Keratinocyte (primary cell): ENCODE measurements at regions not wholly inside any gene's neighbourhood (a gene's known extent, or its start where the extent isn't known, plus 50 kb on each side); places are given as distances from the start of the nearest gene placed in this dataset.

Experiments used
- EZH2 ChIP-seq: IDR thresholded peaks from one replicate; pipeline ENCODE4 v1.6.1; 2012; ENCODE audit warnings: inconsistent platforms, mild to moderate bottlenecking, low read length, moderate library complexity
- TF ChIP-seq, protein P1 (sequence below), 3 experiments: IDR thresholded peaks in 1 of 3; conservative IDR thresholded peaks in 1 of 3; optimal IDR thresholded peaks in 1 of 3; 2 replicates in 2 of 3; 3 replicates in 1 of 3; pipeline versions ENCODE3 to v1.5.1; 2011; ENCODE audit warnings: low read length in 3 of 3, mild to moderate bottlenecking in 3 of 3, moderate library complexity in 2 of 3, control low read depth in 1 of 3, inconsistent platforms in 1 of 3; ENCODE audit not compliant: insufficient read depth in 2 of 3; ENCODE audit errors: extremely low read depth in 1 of 3

DNA sequence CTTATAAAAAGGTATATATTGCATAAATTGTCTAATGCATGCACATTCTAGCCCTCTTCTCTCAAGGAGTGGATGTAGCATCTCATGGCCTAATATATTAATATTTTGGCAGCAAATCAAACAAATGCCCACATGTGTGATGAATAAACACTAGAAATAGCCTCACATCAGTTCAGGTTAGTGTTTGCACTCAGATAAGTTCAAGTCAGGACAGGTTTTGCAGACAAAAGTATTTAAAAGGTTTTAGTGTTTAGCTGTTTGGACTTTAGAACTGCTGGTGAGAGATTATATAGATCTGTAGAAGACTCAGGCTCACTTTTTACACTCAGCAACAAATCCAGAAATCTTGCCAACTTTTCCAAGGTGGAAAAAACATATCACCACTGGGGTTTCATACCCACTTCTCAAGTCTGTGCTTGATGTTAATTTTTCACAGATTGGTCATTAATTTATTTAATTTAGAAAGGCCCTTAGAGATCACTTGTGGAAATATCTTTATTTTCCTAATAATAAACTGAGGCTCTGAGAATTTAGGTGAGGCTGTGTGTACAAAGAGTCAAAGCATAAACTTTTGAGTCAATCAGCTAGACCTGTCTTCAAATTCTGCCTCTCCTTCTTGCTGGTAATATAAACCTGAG lies 362.6 kb downstream of the GASK1B start:
- TF ChIP-seq, protein P1, sequence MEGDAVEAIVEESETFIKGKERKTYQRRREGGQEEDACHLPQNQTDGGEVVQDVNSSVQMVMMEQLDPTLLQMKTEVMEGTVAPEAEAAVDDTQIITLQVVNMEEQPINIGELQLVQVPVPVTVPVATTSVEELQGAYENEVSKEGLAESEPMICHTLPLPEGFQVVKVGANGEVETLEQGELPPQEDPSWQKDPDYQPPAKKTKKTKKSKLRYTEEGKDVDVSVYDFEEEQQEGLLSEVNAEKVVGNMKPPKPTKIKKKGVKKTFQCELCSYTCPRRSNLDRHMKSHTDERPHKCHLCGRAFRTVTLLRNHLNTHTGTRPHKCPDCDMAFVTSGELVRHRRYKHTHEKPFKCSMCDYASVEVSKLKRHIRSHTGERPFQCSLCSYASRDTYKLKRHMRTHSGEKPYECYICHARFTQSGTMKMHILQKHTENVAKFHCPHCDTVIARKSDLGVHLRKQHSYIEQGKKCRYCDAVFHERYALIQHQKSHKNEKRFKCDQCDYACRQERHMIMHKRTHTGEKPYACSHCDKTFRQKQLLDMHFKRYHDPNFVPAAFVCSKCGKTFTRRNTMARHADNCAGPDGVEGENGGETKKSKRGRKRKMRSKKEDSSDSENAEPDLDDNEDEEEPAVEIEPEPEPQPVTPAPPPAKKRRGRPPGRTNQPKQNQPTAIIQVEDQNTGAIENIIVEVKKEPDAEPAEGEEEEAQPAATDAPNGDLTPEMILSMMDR (optimal IDR thresholded peaks at IDR 0.05 in 1 of 3, IDR thresholded peaks at IDR 0.05 in 1 of 3, conservative IDR thresholded peaks at IDR 0.05 in 1 of 3; ENCODE audit: extremely low read depth in 1 of 3, insufficient read depth in 2 of 3, low read length in 3 of 3), result no peak
- no peak for TF ChIP-seq EZH2
